ENCODE measurements at regions not wholly inside any gene's neighbourhood (a gene's known extent, or its start where the extent isn't known, plus 50 kb on each side); places are given as distances from the start of the nearest gene placed in this dataset.

DNA sequence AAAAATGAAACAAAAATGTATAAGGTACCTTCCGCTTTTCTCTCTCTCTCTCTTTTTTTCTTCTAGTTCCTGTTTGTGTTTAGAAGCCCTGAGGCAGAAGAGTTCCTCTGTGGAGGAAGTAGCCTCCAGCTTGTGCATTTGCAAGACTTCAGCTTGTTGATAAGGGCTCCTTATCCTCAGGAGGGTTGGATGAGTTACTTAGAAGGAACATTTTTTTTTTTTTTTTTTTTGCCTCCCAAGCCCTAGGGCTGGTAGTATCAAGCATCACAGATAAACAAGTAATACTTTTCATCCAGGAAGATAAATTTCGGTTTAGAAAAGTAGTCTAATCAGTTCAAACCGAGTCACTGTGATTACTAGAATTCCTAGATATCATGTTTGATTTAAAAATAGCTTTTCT is 91.0 kb upstream of the CBLB start:
- TF ChIP-seq CTCF (conservative IDR thresholded peaks at IDR 0.05 in 1 of 2, IDR thresholded peaks at IDR 0.05 in 1 of 2; ENCODE audit: extremely low read depth in 1 of 2, insufficient read depth in 1 of 2, low read depth in 1 of 2, low read length in 2 of 2) (no peak), EZH2 (IDR thresholded peaks at IDR 0.05; ENCODE audit: borderline replicate concordance, low read length) (no peak)

Data from mammary epithelial cell (primary cell).